ENCODE measurements at regions not wholly inside any gene's neighbourhood (a gene's known extent, or its start where the extent isn't known, plus 50 kb on each side); places are given as distances from the start of the nearest gene placed in this dataset.
A peak's percentile ranks its signal among the peaks of the same experiment; 100 is the strongest.

DNA sequence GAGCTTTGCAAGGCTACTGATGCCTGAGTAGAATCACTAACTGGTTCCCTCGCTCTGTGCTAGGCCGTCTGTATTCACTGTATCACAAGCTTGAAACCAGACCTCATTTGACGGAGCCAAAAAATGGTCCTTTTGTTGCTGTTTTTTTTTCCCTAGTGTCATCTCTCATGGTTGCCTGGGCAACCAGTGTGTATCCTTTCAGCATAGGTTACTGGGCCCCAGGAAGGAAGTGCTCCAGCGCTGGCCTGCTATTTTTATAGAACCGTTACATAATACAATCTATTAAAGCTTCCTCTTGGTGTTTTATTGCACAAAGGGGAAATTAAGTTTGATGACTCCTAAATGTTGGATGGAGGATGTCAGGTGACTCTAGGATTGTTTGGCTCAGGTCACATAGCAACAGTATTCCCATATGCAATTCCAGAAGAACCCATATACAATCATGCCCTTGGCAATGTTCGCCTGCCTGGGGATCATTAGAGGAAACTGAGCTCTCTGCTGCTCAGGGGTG lies 220.4 kb downstream of the SPRY1 start:
- H3K4me3 ChIP-seq, result no peak overlapping the region
- no peaks in the 10 kb centered on the region for H3K9me3 ChIP-seq
- intact Hi-C loops (cut with DNase I; ENCODE audit: low total_unique reads), result no loop called here
- H3K27me3 ChIP-seq (replicated peaks in 1 of 7), result no peaks in the 10 kb centered on the region
- no peaks in the 10 kb centered on the region for H3K36me3 ChIP-seq
- H3K4me1 ChIP-seq, result peaks cover 11 to 39% (median 23%) of the 10 kb centered on the region in 6 donors
- WGBS, 5 donors, result 16 to 22% (median 20%) methylated on average over 6 of the region's 6 CpGs
- TF ChIP-seq POLR2A (IDR thresholded peaks at IDR 0.05) (no peak), POLR2AphosphoS5 (IDR thresholded peaks at IDR 0.05) (peak in 1 of 3 donors; percentile 26)
- TF ChIP-seq, protein P1, sequence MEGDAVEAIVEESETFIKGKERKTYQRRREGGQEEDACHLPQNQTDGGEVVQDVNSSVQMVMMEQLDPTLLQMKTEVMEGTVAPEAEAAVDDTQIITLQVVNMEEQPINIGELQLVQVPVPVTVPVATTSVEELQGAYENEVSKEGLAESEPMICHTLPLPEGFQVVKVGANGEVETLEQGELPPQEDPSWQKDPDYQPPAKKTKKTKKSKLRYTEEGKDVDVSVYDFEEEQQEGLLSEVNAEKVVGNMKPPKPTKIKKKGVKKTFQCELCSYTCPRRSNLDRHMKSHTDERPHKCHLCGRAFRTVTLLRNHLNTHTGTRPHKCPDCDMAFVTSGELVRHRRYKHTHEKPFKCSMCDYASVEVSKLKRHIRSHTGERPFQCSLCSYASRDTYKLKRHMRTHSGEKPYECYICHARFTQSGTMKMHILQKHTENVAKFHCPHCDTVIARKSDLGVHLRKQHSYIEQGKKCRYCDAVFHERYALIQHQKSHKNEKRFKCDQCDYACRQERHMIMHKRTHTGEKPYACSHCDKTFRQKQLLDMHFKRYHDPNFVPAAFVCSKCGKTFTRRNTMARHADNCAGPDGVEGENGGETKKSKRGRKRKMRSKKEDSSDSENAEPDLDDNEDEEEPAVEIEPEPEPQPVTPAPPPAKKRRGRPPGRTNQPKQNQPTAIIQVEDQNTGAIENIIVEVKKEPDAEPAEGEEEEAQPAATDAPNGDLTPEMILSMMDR (IDR thresholded peaks at IDR 0.05 in 8 of 11, conservative IDR thresholded peaks at IDR 0.05 in 3 of 11), result no peak
- DNase-seq, result no peak
- H3K27ac ChIP-seq, result peak overlapping the region in 4 of 8 donors; percentile 8 to 39 (median 24)

- H3K36me3 ChIP-seq, result no peaks in the 10 kb centered on the region
- no peak overlapping the region for H3K4me3 ChIP-seq
- intact Hi-C loops (cut with DNase I; ENCODE audit: low total_unique reads), result no loop called here
- H3K27ac ChIP-seq, result no peak overlapping the region
- peaks cover 11 to 39% (median 23%) of the 10 kb centered on the region in 6 donors for H3K4me1 ChIP-seq
- TF ChIP-seq POLR2AphosphoS5 (IDR thresholded peaks at IDR 0.05), result no peak
- TF ChIP-seq, protein P1 (IDR thresholded peaks at IDR 0.05 in 8 of 11, conservative IDR thresholded peaks at IDR 0.05 in 3 of 11), result no peak
- no peak for TF ChIP-seq POLR2A (IDR thresholded peaks at IDR 0.05)
- no peak for DNase-seq
- no peaks in the 10 kb centered on the region for H3K27me3 ChIP-seq (replicated peaks in 1 of 7)
- 89 to 100% (median 95%) methylated on average over 1 of the region's 1 CpG for WGBS, 5 donors
- no peaks in the 10 kb centered on the region for H3K9me3 ChIP-seq
These were observed 221.2 kb downstream of the SPRY1 start for GRCh38 chr4:123617791-123618190.

DNA sequence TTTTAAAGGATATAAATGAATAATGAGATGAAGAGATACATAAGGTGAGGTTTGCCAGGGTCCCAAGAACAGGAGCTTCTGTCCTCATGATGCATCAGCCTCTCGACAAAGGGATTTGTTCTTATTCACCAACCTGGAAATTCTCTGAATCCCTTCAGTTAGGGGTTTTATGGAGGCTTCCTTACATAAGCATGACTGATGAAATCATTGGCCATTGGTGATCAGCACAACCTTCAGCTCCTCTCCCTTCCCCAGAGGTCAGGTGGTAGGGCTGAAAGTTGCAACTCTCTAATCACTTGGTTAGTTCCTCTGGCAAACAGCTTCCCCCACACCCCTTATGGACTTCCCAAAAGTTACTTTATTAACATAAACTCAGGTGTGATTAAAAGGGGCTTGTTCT lies 222.0 kb downstream of the SPRY1 start:
- no peak for DNase-seq
- peaks cover 11 to 39% (median 23%) of the 10 kb centered on the region in 6 donors for H3K4me1 ChIP-seq
- intact Hi-C loops (cut with DNase I; ENCODE audit: low total_unique reads), result no loop called here

DNA sequence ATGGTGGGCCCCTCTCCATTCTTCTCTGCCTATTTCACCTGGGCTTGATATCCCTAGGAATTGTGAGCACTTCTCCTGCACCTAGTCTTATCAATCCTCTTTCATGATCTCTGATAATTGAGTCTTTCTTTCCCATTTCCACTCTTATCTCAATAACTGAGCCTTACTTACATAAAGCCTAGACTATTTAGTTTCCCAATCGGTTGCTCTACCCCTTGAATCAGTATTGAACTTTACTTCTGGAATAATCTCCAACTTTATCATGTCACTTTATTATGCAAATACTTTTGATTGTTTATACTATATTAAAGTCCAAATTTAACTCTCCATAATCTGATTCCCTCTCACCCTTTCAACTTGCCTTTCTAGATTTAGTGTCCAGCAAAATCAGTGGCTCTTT lies 222.7 kb downstream of the SPRY1 start:
- no peaks in the 10 kb centered on the region for H3K9me3 ChIP-seq
- peaks cover 11 to 39% (median 23%) of the 10 kb centered on the region in 6 donors for H3K4me1 ChIP-seq
- H3K36me3 ChIP-seq, result no peaks in the 10 kb centered on the region
- 90 to 100% (median 94%) methylated on average over 1 of the region's 1 CpG for WGBS, 5 donors
- H3K4me3 ChIP-seq, result no peak overlapping the region
- no peak for TF ChIP-seq POLR2AphosphoS5 (IDR thresholded peaks at IDR 0.05)
- TF ChIP-seq, protein P1 (IDR thresholded peaks at IDR 0.05 in 8 of 11, conservative IDR thresholded peaks at IDR 0.05 in 3 of 11), result no peak
- no peak for TF ChIP-seq POLR2A (IDR thresholded peaks at IDR 0.05)
- DNase-seq, result no peak
- intact Hi-C loops (cut with DNase I; ENCODE audit: low total_unique reads), result no loop called here
- H3K27ac ChIP-seq, result no peak overlapping the region
- H3K27me3 ChIP-seq (replicated peaks in 1 of 7), result no peaks in the 10 kb centered on the region

More for the DNA sequence above, 222.0 kb downstream of the SPRY1 start:
- Histone ChIP-seq H3K27ac (no peak overlapping the region), H3K4me3 (no peak overlapping the region), H3K27me3 (replicated peaks in 1 of 7) (no peaks in the 10 kb centered on the region), H3K36me3 (no peaks in the 10 kb centered on the region), H3K9me3 (no peaks in the 10 kb centered on the region)
- TF ChIP-seq, protein P1 (IDR thresholded peaks at IDR 0.05 in 8 of 11, conservative IDR thresholded peaks at IDR 0.05 in 3 of 11), result no peak
- TF ChIP-seq POLR2A (IDR thresholded peaks at IDR 0.05) (no peak), POLR2AphosphoS5 (IDR thresholded peaks at IDR 0.05) (no peak)
- WGBS, 5 donors, result 87 to 94% (median 89%) methylated on average over 1 of the region's 1 CpG
